Esophagus muscularis mucosa (tissue), 4 donors: ENCODE measurements at regions not wholly inside any gene's neighbourhood (a gene's known extent, or its start where the extent isn't known, plus 50 kb on each side); places are given as distances from the start of the nearest gene placed in this dataset.

Source experiments
- DNase-seq: peaks from one replicate; pipeline ENCODE4 v3.0.0-alpha.2; 2017; ENCODE audit errors: extremely low spot score
- H3K27ac ChIP-seq, 4 donors: fragments of 200-600 bp; sonication (generic); replicated peaks in 1 of 4; 1 replicate in 3 of 4; 2 replicates in 1 of 4; pipeline ENCODE4 v1.5.1; 2016 to 2019; ENCODE audit warnings: mild to moderate bottlenecking in 1 of 4
- H3K27me3 ChIP-seq, 4 donors: fragments of 200-600 bp; sonication (generic); one replicate each; pipeline versions ENCODE4 v1.5.1 to v1.6.0; 2016 to 2019
- H3K36me3 ChIP-seq, 4 donors: fragments of 200-600 bp; sonication (generic); one replicate each; pipeline ENCODE4 v1.5.1; 2016 to 2019
- H3K4me1 ChIP-seq, 4 donors: fragments of 200-600 bp; sonication (generic); one replicate each; pipeline ENCODE4 v1.5.1; 2016 to 2019
- H3K4me3 ChIP-seq, 4 donors: fragments of 200-600 bp; sonication (generic); 1 replicate in 2 of 4; 2 replicates in 2 of 4; pipeline ENCODE4 v1.5.1; 2016 to 2019; ENCODE audit warnings: mild to moderate bottlenecking in 4 of 4, moderate library complexity in 1 of 4
- H3K9me3 ChIP-seq, 4 donors: fragments of 200-600 bp; sonication (generic); 1 replicate in 3 of 4; 2 replicates in 1 of 4; pipeline ENCODE4 v1.5.1; 2016 to 2019
- CTCF ChIP-seq, 3 experiments: fragments of 200-600 bp in 2 of 3; fragments of 450-650 bp in 1 of 3; sonication (generic) in 2 of 3; IDR thresholded peaks; one replicate each; pipeline ENCODE4 v1.5.1; 2017 to 2019; ENCODE audit warnings: antibody characterized with exemption in 3 of 3, mild to moderate bottlenecking in 2 of 3, moderate library complexity in 1 of 3
- EP300 ChIP-seq: sonication (generic); formaldehyde crosslinking; IDR thresholded peaks from one replicate; pipeline ENCODE4 v1.6.1; 2017; ENCODE audit warnings: antibody characterized with exemption
- POLR2A ChIP-seq: fragments of 450-650 bp; IDR thresholded peaks from one replicate; pipeline ENCODE4 v1.6.1; 2017; ENCODE audit warnings: antibody characterized with exemption, moderate library complexity, mild to moderate bottlenecking, low read depth
- POLR2AphosphoS5 ChIP-seq, 2 donors: sonication (generic); formaldehyde crosslinking; IDR thresholded peaks; one replicate each; pipeline ENCODE4 v1.6.1; 2017; ENCODE audit warnings: antibody characterized with exemption in 2 of 2
- WGBS: methylation state at CpG from one replicate; pipeline ENCODE4 v1.1.5; 2018; 5-methylcytosine and 5-hydroxymethylcytosine counted together
- intact Hi-C: fragments of 100-400 bp; cut with DNase I; formaldehyde crosslinking; loops from one replicate; pipeline ENCODE4 v1.15.1; 2023

- no peaks in the 10 kb centered on the region for H3K4me1 ChIP-seq
- H3K36me3 ChIP-seq: no peaks in the 10 kb centered on the region
- WGBS: 91% methylated on average over 3 of the region's 3 CpGs
- no peak overlapping the region for H3K4me3 ChIP-seq
- no peaks in the 10 kb centered on the region for H3K9me3 ChIP-seq
- H3K27me3 ChIP-seq: no peaks in the 10 kb centered on the region
- intact Hi-C loops: no loop called here
- TF ChIP-seq EP300: no peak
- no peak for TF ChIP-seq POLR2A
- TF ChIP-seq POLR2AphosphoS5 (IDR thresholded peaks at IDR 0.05): no peak
- TF ChIP-seq CTCF (IDR thresholded peaks at IDR 0.05): no peak
- DNase-seq: no peak
- H3K27ac ChIP-seq: no peak overlapping the region
Observed at GRCh38 chr7:46191296-46191695, 270.2 kb upstream of the IGFBP3 start.

GRCh38 chr7:46189255-46189790 is 268.3 kb upstream of the IGFBP3 start:
- DNase-seq: no peak
- intact Hi-C loops: no loop called here
- Histone ChIP-seq H3K27ac (no peak overlapping the region), H3K27me3 (no peaks in the 10 kb centered on the region), H3K9me3 (no peaks in the 10 kb centered on the region), H3K36me3 (no peaks in the 10 kb centered on the region), H3K4me3 (no peak overlapping the region), H3K4me1 (no peaks in the 10 kb centered on the region)
- TF ChIP-seq EP300 (no peak), POLR2AphosphoS5 (IDR thresholded peaks at IDR 0.05) (no peak), POLR2A (no peak), CTCF (IDR thresholded peaks at IDR 0.05) (no peak)
- 71% methylated on average over 4 of the region's 4 CpGs for WGBS

- TF ChIP-seq EP300 (no peak), CTCF (IDR thresholded peaks at IDR 0.05) (no peak), POLR2A (no peak), POLR2AphosphoS5 (IDR thresholded peaks at IDR 0.05) (no peak)
- 79% methylated on average over 1 of the region's 1 CpG for WGBS
- DNase-seq: no peak
- Histone ChIP-seq H3K36me3 (no peaks in the 10 kb centered on the region), H3K4me1 (no peaks in the 10 kb centered on the region), H3K27me3 (no peaks in the 10 kb centered on the region), H3K4me3 (no peak overlapping the region), H3K9me3 (no peaks in the 10 kb centered on the region), H3K27ac (no peak overlapping the region)
- intact Hi-C loops: no loop called here
Observed at GRCh38 chr7:46186131-46186530, 265.1 kb upstream of the IGFBP3 start.

GRCh38 chr7:46179061-46179610 is 258.1 kb upstream of the IGFBP3 start:
- TF ChIP-seq POLR2A (no peak), EP300 (no peak), POLR2AphosphoS5 (IDR thresholded peaks at IDR 0.05) (no peak), CTCF (IDR thresholded peaks at IDR 0.05) (no peak)
- Histone ChIP-seq H3K27ac (no peak overlapping the region), H3K9me3 (no peaks in the 10 kb centered on the region), H3K36me3 (no peaks in the 10 kb centered on the region), H3K4me1 (peaks cover 0 to 6% (median 0%) of the 10 kb centered on the region in 4 donors), H3K27me3 (no peaks in the 10 kb centered on the region), H3K4me3 (no peak overlapping the region)
- DNase-seq: no peak
- intact Hi-C loops: no loop called here
- WGBS: 75% methylated on average over 1 of the region's 2 CpGs

GRCh38 chr7:46178661-46179060 is 257.6 kb upstream of the IGFBP3 start:
- DNase-seq: no peak
- no peaks in the 10 kb centered on the region for H3K36me3 ChIP-seq
- H3K4me3 ChIP-seq: no peak overlapping the region
- no peaks in the 10 kb centered on the region for H3K27me3 ChIP-seq
- H3K9me3 ChIP-seq: no peaks in the 10 kb centered on the region
- intact Hi-C loops: no loop called here
- H3K27ac ChIP-seq: no peak overlapping the region
- TF ChIP-seq CTCF (IDR thresholded peaks at IDR 0.05): no peak
- peaks cover 0 to 6% (median 0%) of the 10 kb centered on the region in 4 donors for H3K4me1 ChIP-seq
